IMR-90 (cell line): ENCODE measurements at regions not wholly inside any gene's neighbourhood (a gene's known extent, or its start where the extent isn't known, plus 50 kb on each side); places are given as distances from the start of the nearest gene placed in this dataset.

Source experiments
- ATAC-seq: fragments of 200-7000 bp; cut with Tn5 transposase; 2 replicates; pipeline ENCODE4 v1.9.1; 2020; ENCODE audit warnings: low read depth, mild to moderate bottlenecking, moderate library complexity
- BruUV-seq: library from RNA; stranded (reverse); fragments of 400-500 nt; replicated peaks from 2 replicates; lab custom pipeline; 2021; lab: Mats Ljungman, UMichigan
- CTCF ChIA-PET: fragments of 300-600 bp; formaldehyde crosslinking; extraction: SDS; loops from one replicate; lab custom pipeline; 2021; ENCODE audit warnings: antibody characterized with exemption; lab: Yijun Ruan, JAX
- POLR2A ChIA-PET: fragments of 300-600 bp; sonication (Branson Sonifier 250); formaldehyde crosslinking; loops from one replicate; lab custom pipeline; 2022; ENCODE audit warnings: antibody characterized with exemption; ENCODE audit not compliant: unreplicated experiment; lab: Charles Lee
- DNase-seq: peaks from one replicate; pipeline ENCODE4 v3.0.0; 2013
- H2AFZ ChIP-seq: replicated peaks from 2 replicates; pipeline ENCODE3; 2013; ENCODE audit warnings: low read length, mild to moderate bottlenecking; ENCODE audit not compliant: poor library complexity
- H2AK5ac ChIP-seq: 2 replicates; pipeline ENCODE4 v1.6.1; 2013; ENCODE audit warnings: low read depth, low read length, inconsistent platforms
- H2AK9ac ChIP-seq: replicated peaks from 2 replicates; pipeline ENCODE3; 2013; ENCODE audit warnings: mild to moderate bottlenecking, low read depth, low read length, moderate library complexity; ENCODE audit not compliant: poor library complexity
- H2BK120ac ChIP-seq: 2 replicates; pipeline ENCODE4 v1.6.1; 2013; ENCODE audit warnings: low read depth, low read length, inconsistent platforms
- H2BK15ac ChIP-seq: 3 replicates; pipeline ENCODE4 v1.6.1; 2013; ENCODE audit warnings: low read depth, low read length, inconsistent platforms
- H2BK20ac ChIP-seq: 2 replicates; pipeline ENCODE4 v1.6.1; 2013; ENCODE audit warnings: low read depth, mild to moderate bottlenecking, inconsistent platforms, low read length, moderate library complexity
- H2BK5ac ChIP-seq: 2 replicates; pipeline ENCODE4 v1.6.1; 2013; ENCODE audit warnings: mild to moderate bottlenecking, low read depth, low read length, inconsistent platforms; ENCODE audit not compliant: poor library complexity, severe bottlenecking
- H3K14ac ChIP-seq: replicated peaks from 2 replicates; pipeline ENCODE4 v1.6.1; 2013; ENCODE audit warnings: low read depth, low read length, inconsistent platforms
- H3K18ac ChIP-seq: 2 replicates; pipeline ENCODE4 v1.6.1; 2013; ENCODE audit warnings: low read depth, low read length, control low read depth
- H3K23ac ChIP-seq: 2 replicates; pipeline ENCODE4 v1.6.1; 2013; ENCODE audit warnings: low read depth, low read length, inconsistent platforms
- H3K27ac ChIP-seq: 2 replicates; pipeline ENCODE4 v1.5.1; 2013; ENCODE audit warnings: mild to moderate bottlenecking, control low read depth, low read length; ENCODE audit not compliant: insufficient read depth
- H3K27me3 ChIP-seq: 2 replicates; pipeline ENCODE4 v1.6.1; 2013; ENCODE audit warnings: low read length; ENCODE audit not compliant: control insufficient read depth, insufficient read depth
- H3K36me3 ChIP-seq: 2 replicates; pipeline ENCODE4 v1.6.1; 2013; ENCODE audit warnings: low read length, mixed read lengths; ENCODE audit not compliant: control insufficient read depth, insufficient read depth
- H3K4ac ChIP-seq: 2 replicates; pipeline ENCODE4 v1.6.1; 2013; ENCODE audit warnings: low read depth, low read length, inconsistent platforms
- H3K4me1 ChIP-seq: 2 replicates; pipeline ENCODE4 v1.6.1; 2013; ENCODE audit warnings: low read length, mixed read lengths; ENCODE audit not compliant: control insufficient read depth, insufficient read depth
- H3K4me2 ChIP-seq: 2 replicates; pipeline ENCODE4 v1.6.1; 2013; ENCODE audit warnings: low read depth, mild to moderate bottlenecking, control low read depth, low read length, moderate library complexity
- H3K4me3 ChIP-seq: 2 replicates; pipeline ENCODE4 v1.5.1; 2013; ENCODE audit warnings: low read depth, mild to moderate bottlenecking, control low read depth, low read length, moderate library complexity; ENCODE audit not compliant: insufficient read depth
- H3K56ac ChIP-seq: 2 replicates; pipeline ENCODE4 v1.6.1; 2013; ENCODE audit warnings: low read length, inconsistent platforms; ENCODE audit not compliant: insufficient read depth; ENCODE audit errors: extremely low read depth
- H3K79me1 ChIP-seq, 2 experiments: 2 replicates each; pipeline ENCODE4 v1.6.1; 2013; ENCODE audit warnings: low read length in 2 of 2, inconsistent platforms in 1 of 2, low read depth in 1 of 2
- H3K9ac ChIP-seq: 2 replicates; pipeline ENCODE4 v1.6.1; 2013; ENCODE audit warnings: low read depth, low read length, control low read depth
- H3K9me1 ChIP-seq: 2 replicates; pipeline ENCODE4 v1.6.1; 2013; ENCODE audit warnings: low read length, inconsistent platforms; ENCODE audit not compliant: insufficient read depth
- H3K9me3 ChIP-seq: 2 replicates; pipeline ENCODE4 v1.6.1; 2013; ENCODE audit warnings: low read length; ENCODE audit not compliant: control insufficient read depth, insufficient read depth
- H4K20me1 ChIP-seq: 2 replicates; pipeline ENCODE4 v1.6.1; 2013; ENCODE audit warnings: low read length, inconsistent platforms; ENCODE audit not compliant: insufficient read depth
- H4K5ac ChIP-seq: 2 replicates; pipeline ENCODE4 v1.6.1; 2013; ENCODE audit warnings: mild to moderate bottlenecking, low read depth, low read length, control low read depth
- H4K8ac ChIP-seq, 2 experiments: 2 replicates each; pipeline ENCODE4 v1.6.1; 2013; ENCODE audit warnings: low read depth in 2 of 2, low read length in 2 of 2, control low read depth in 1 of 2, inconsistent platforms in 1 of 2
- H4K91ac ChIP-seq: 2 replicates; pipeline ENCODE4 v1.6.1; 2013; ENCODE audit warnings: low read depth, low read length, inconsistent platforms; ENCODE audit not compliant: insufficient read depth
- CEBPB ChIP-seq: IDR thresholded peaks from 2 replicates; pipeline ENCODE4 v1.6.1; 2012; ENCODE audit warnings: low read depth, low read length, improper control_type of control experiment
- WGBS, 2 experiments: methylation state at CpG; one replicate each; pipeline versions ENCODE4 v1.1.5 to v1.1.7; 2013; ENCODE audit warnings: missing lambda C conversion rate in 2 of 2; ENCODE audit not compliant: insufficient read length in 1 of 2; ENCODE audit errors: extremely low coverage in 2 of 2; 5-methylcytosine and 5-hydroxymethylcytosine counted together
- dilution Hi-C: fragments of 300-500 bp; cut with HindIII; formaldehyde crosslinking; loops from one replicate; pipeline ENCODE4 v1.14.3; 2018; ENCODE audit warnings: low sequenced_read_pairs; ENCODE audit not compliant: unreplicated experiment
- in situ Hi-C: fragments of 300-500 bp; cut with MboI; formaldehyde crosslinking; loops from 3 replicates; pipeline ENCODE4 v1.14.3; 2019; ENCODE audit warnings: low sequenced_read_pairs, inconsistent platforms, mixed read lengths
- intact Hi-C: fragments of 100-400 bp; cut with micrococcal nuclease; formaldehyde crosslinking; loops from 2 replicates; pipeline ENCODE4 v1.10.0; 2022
- TF ChIP-seq, protein P1 (sequence below): fragments of 150-350 bp; IDR thresholded peaks from 2 replicates; pipeline ENCODE4 v1.6.1; 2017; ENCODE audit warnings: mild to moderate bottlenecking, antibody characterized with exemption, low read length, low read depth

GRCh38 chr2:129806317-129806716, 173.1 kb upstream of the RAB6C start:
- Histone ChIP-seq H3K4me3 (no peak overlapping the region), H4K91ac (no peak overlapping the region), H4K20me1 (no peaks in the 10 kb centered on the region), H3K27ac (no peak overlapping the region), H3K4ac (no peak overlapping the region), H3K14ac (no peak overlapping the region), H2BK20ac (no peak overlapping the region), H3K36me3 (no peaks in the 10 kb centered on the region), H4K8ac (no peak overlapping the region), H3K4me1 (no peaks in the 10 kb centered on the region), H2BK15ac (no peak overlapping the region), H3K79me1 (no peaks in the 10 kb centered on the region), H2AK5ac (no peak overlapping the region), H3K9ac (no peak overlapping the region), H3K9me3 (peaks cover 2% of the 10 kb centered on the region; the same call in 1 of the 2 replicates), H4K5ac (no peak overlapping the region), H3K27me3 (no peaks in the 10 kb centered on the region), H2BK120ac (no peak overlapping the region), H2AFZ (no peak overlapping the region), H3K18ac (no peak overlapping the region), H3K56ac (no peak overlapping the region), H3K9me1 (no peaks in the 10 kb centered on the region), H2BK5ac (no peak overlapping the region), H2AK9ac (no peak overlapping the region), H3K4me2 (no peak overlapping the region), H3K23ac (no peak overlapping the region)
- DNase-seq (no peak), ATAC-seq (no peak)
- POLR2A ChIA-PET, result no interaction called here
- intact Hi-C loops (no loop called here), in situ Hi-C loops (no loop called here), dilution Hi-C loops (no loop called here)
- no TSS peak for BruUV-seq
- 8 to 100% methylated on average over 1 to 2 of the region's 8 CpGs for WGBS, 2 experiments
- CTCF ChIA-PET, result no interaction called here
- TF ChIP-seq CEBPB, result no peak
- TF ChIP-seq, protein P1, sequence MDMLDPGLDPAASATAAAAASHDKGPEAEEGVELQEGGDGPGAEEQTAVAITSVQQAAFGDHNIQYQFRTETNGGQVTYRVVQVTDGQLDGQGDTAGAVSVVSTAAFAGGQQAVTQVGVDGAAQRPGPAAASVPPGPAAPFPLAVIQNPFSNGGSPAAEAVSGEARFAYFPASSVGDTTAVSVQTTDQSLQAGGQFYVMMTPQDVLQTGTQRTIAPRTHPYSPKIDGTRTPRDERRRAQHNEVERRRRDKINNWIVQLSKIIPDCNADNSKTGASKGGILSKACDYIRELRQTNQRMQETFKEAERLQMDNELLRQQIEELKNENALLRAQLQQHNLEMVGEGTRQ, result no peak
